ENCODE measurements at regions not wholly inside any gene's neighbourhood (a gene's known extent, or its start where the extent isn't known, plus 50 kb on each side); places are given as distances from the start of the nearest gene placed in this dataset.

GRCh38 chr2:155714983-155715382 is 617.5 kb downstream of the NR4A2 start:
- TF ChIP-seq CTCF (IDR thresholded peaks at IDR 0.05; ENCODE audit: extremely low read depth in 1 of 2, insufficient read depth in 1 of 2, low read depth in 1 of 2, low read length in 2 of 2) (no peak), POLR2AphosphoS5 (IDR thresholded peaks at IDR 0.05; ENCODE audit: insufficient read depth, low read depth, low read length) (no peak), EZH2 (IDR thresholded peaks at IDR 0.05; ENCODE audit: borderline replicate concordance, low read depth, low read length, severe bottlenecking) (no peak), POLR2A (IDR thresholded peaks at IDR 0.05; ENCODE audit: low read depth, low read length) (no peak), JUN (IDR thresholded peaks at IDR 0.05; ENCODE audit: borderline replicate concordance, insufficient read depth, insufficient read length, low read depth) (no peak), MYC (IDR thresholded peaks at IDR 0.05; ENCODE audit: low read depth, low read length) (no peak), FOS (IDR thresholded peaks at IDR 0.05; ENCODE audit: borderline replicate concordance, insufficient read depth, low read length) (no peak)
